ENCODE measurements at regions not wholly inside any gene's neighbourhood (a gene's known extent, or its start where the extent isn't known, plus 50 kb on each side); places are given as distances from the start of the nearest gene placed in this dataset.

DNA sequence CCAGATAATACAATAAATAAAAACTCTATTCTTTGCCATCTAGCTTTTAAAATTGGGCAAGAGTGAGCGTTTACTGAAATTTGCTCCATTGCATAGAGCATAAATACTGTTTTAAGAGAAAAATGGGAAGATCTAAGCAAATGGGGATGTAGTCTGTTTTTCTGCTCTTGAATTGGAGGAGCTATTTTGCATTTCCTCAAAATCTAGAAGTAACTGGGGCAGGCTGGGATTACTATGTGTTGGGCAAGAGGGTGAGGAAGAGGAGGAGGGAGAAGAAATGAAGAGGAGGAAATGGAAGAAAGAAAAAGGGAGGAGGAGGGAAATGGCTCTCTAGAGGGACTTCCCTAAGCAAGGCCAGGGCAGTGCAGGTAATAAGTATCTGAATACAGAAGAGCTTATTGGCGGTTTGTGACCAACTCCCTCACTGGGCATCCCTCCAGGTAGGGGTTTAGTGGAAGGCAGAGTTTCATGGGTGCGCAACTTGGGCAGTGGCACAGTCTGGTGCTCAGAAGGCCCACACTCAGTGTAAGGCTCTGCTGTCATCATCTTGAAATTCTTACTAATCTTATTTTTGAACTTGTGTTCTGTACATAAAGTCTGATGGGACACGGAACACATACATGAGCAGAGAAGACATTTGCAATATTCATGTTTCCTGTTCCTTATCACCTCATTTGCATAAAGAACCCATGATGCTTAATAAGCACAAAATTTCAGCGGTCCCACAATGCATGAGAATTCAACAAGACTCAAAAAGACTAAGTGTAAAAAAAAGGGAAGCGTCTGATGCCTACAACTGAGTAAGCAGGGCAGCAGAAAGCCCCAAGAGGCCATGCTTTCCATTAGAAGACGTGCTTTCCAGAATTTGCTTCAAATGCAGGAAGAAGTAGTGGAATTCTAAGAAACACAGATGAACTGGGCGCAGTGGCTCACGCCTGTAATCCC lies 116.9 kb downstream of the EVX1 start:
- H3K36me3 ChIP-seq (ENCODE audit: control insufficient read depth in 1 of 2, insufficient read depth in 2 of 2, low read length in 2 of 2), result no peaks in the 10 kb centered on the region
- no peak overlapping the region for H4K91ac ChIP-seq (ENCODE audit: low read depth, low read length)
- no peak overlapping the region for H2BK120ac ChIP-seq (ENCODE audit: insufficient read depth, low read length, poor library complexity)
- no peak overlapping the region for H3K18ac ChIP-seq (ENCODE audit: low read length)
- no peaks in the 10 kb centered on the region for H3K27me3 ChIP-seq (ENCODE audit: insufficient read depth, low read length)
- no peak overlapping the region for H3K14ac ChIP-seq (ENCODE audit: low read length)
- no peak overlapping the region for H2BK5ac ChIP-seq (ENCODE audit: low read depth, low read length, poor library complexity)
- H4K8ac ChIP-seq (ENCODE audit: low read depth, low read length), result no peak overlapping the region
- peak in 1 of 2 donors; percentile 26 for DNase-seq
- no CpG with 5 or more reads among the region's 9 CpGs for WGBS (ENCODE audit: extremely low coverage, insufficient coverage, insufficient read length)
- H2AFZ ChIP-seq (ENCODE audit: insufficient read depth, low read length, poor library complexity), result no peak overlapping the region
- H3K79me1 ChIP-seq (ENCODE audit: low read length), result peaks cover 16% of the 10 kb centered on the region
- no peaks in the 10 kb centered on the region for H3K9me3 ChIP-seq (ENCODE audit: insufficient read depth, low read depth, low read length)
- H2AK5ac ChIP-seq (ENCODE audit: low read length), result no peak overlapping the region
- H3K27ac ChIP-seq (ENCODE audit: low read depth, low read length), result no peak overlapping the region
- H2BK12ac ChIP-seq (ENCODE audit: low read length), result no peak overlapping the region
- peaks cover 2% of the 10 kb centered on the region for H3K79me2 ChIP-seq (ENCODE audit: control insufficient read depth, insufficient read depth, low read length, poor library complexity)
- H3K4me3 ChIP-seq (ENCODE audit: low read depth, low read length), result no peak overlapping the region
- peaks cover 7% of the 10 kb centered on the region in 2 experiments for H3K4me1 ChIP-seq (ENCODE audit: control insufficient read depth in 1 of 2, insufficient read depth in 2 of 2, low read length in 2 of 2)
- H4K12ac ChIP-seq (ENCODE audit: low read depth, low read length), result no peak overlapping the region
- H3K9ac ChIP-seq (ENCODE audit: low read length), result no peak overlapping the region
- H3K23ac ChIP-seq (ENCODE audit: low read length), result no peak overlapping the region
- no peak overlapping the region for H3K4me2 ChIP-seq (ENCODE audit: low read length)
- no peak overlapping the region for H3K4ac ChIP-seq (ENCODE audit: low read depth, low read length)

GRCh38 chr7:27361522-27361921 lies 118.9 kb downstream of the EVX1 start:
- no peak overlapping the region for H3K23ac ChIP-seq (ENCODE audit: low read length)
- no peak overlapping the region for H3K18ac ChIP-seq (ENCODE audit: low read length)
- H3K4me1 ChIP-seq (ENCODE audit: control insufficient read depth in 1 of 2, insufficient read depth in 2 of 2, low read length in 2 of 2), result peaks cover 10 to 13% of the 10 kb centered on the region in 2 experiments
- H2BK120ac ChIP-seq (ENCODE audit: insufficient read depth, low read length, poor library complexity), result no peak overlapping the region
- H3K79me1 ChIP-seq (ENCODE audit: low read length), result peaks cover 20% of the 10 kb centered on the region
- H3K14ac ChIP-seq (ENCODE audit: low read length), result no peak overlapping the region
- H2BK5ac ChIP-seq (ENCODE audit: low read depth, low read length, poor library complexity), result no peak overlapping the region
- H3K9ac ChIP-seq (ENCODE audit: low read length), result no peak overlapping the region
- H3K27me3 ChIP-seq (ENCODE audit: insufficient read depth, low read length), result no peaks in the 10 kb centered on the region
- H4K91ac ChIP-seq (ENCODE audit: low read depth, low read length), result no peak overlapping the region
- H3K4me3 ChIP-seq (ENCODE audit: low read depth, low read length), result no peak overlapping the region
- H3K36me3 ChIP-seq (ENCODE audit: control insufficient read depth in 1 of 2, insufficient read depth in 2 of 2, low read length in 2 of 2), result no peaks in the 10 kb centered on the region
- H3K27ac ChIP-seq (ENCODE audit: low read depth, low read length), result no peak overlapping the region
- WGBS (ENCODE audit: extremely low coverage, insufficient coverage, insufficient read length), result no CpG with 5 or more reads among the region's 10 CpGs
- peaks cover 3% of the 10 kb centered on the region for H3K79me2 ChIP-seq (ENCODE audit: control insufficient read depth, insufficient read depth, low read length, poor library complexity)
- H4K12ac ChIP-seq (ENCODE audit: low read depth, low read length), result no peak overlapping the region
- H2AFZ ChIP-seq (ENCODE audit: insufficient read depth, low read length, poor library complexity), result no peak overlapping the region
- no peaks in the 10 kb centered on the region for H3K9me3 ChIP-seq (ENCODE audit: insufficient read depth, low read depth, low read length)
- no peak overlapping the region for H4K8ac ChIP-seq (ENCODE audit: low read depth, low read length)
- H2AK5ac ChIP-seq (ENCODE audit: low read length), result no peak overlapping the region
- DNase-seq, result no peak
- H2BK12ac ChIP-seq (ENCODE audit: low read length), result peak overlapping the region; percentile 73
- H3K4ac ChIP-seq (ENCODE audit: low read depth, low read length), result no peak overlapping the region
- no peak overlapping the region for H3K4me2 ChIP-seq (ENCODE audit: low read length)

- Histone ChIP-seq H3K4me1 (ENCODE audit: control insufficient read depth in 1 of 2, insufficient read depth in 2 of 2, low read length in 2 of 2) (peaks cover 9 to 13% of the 10 kb centered on the region in 2 experiments), H2BK5ac (ENCODE audit: low read depth, low read length, poor library complexity) (no peak overlapping the region), H3K4me2 (ENCODE audit: low read length) (no peak overlapping the region), H3K9ac (ENCODE audit: low read length) (no peak overlapping the region), H3K4me3 (ENCODE audit: low read depth, low read length) (no peak overlapping the region), H3K79me1 (ENCODE audit: low read length) (peaks cover 19% of the 10 kb centered on the region), H3K36me3 (ENCODE audit: control insufficient read depth in 1 of 2, insufficient read depth in 2 of 2, low read length in 2 of 2) (no peaks in the 10 kb centered on the region), H3K27me3 (ENCODE audit: insufficient read depth, low read length) (no peaks in the 10 kb centered on the region), H3K27ac (ENCODE audit: low read depth, low read length) (no peak overlapping the region), H2BK12ac (ENCODE audit: low read length) (no peak overlapping the region), H2AK5ac (ENCODE audit: low read length) (no peak overlapping the region), H3K4ac (ENCODE audit: low read depth, low read length) (no peak overlapping the region), H3K9me3 (ENCODE audit: insufficient read depth, low read depth, low read length) (no peaks in the 10 kb centered on the region), H4K8ac (ENCODE audit: low read depth, low read length) (no peak overlapping the region), H3K18ac (ENCODE audit: low read length) (no peak overlapping the region), H4K12ac (ENCODE audit: low read depth, low read length) (no peak overlapping the region), H4K91ac (ENCODE audit: low read depth, low read length) (no peak overlapping the region), H2AFZ (ENCODE audit: insufficient read depth, low read length, poor library complexity) (no peak overlapping the region), H3K23ac (ENCODE audit: low read length) (no peak overlapping the region), H3K14ac (ENCODE audit: low read length) (no peak overlapping the region), H3K79me2 (ENCODE audit: control insufficient read depth, insufficient read depth, low read length, poor library complexity) (peaks cover 3% of the 10 kb centered on the region), H2BK120ac (ENCODE audit: insufficient read depth, low read length, poor library complexity) (no peak overlapping the region)
- no CpG with 5 or more reads among the region's 4 CpGs for WGBS (ENCODE audit: extremely low coverage, insufficient coverage, insufficient read length)
- DNase-seq, result no peak
Observed at GRCh38 chr7:27362026-27362425, 119.4 kb downstream of the EVX1 start.

GRCh38 chr7:27364344-27364758 lies 121.7 kb downstream of the EVX1 start:
- no CpG with 5 or more reads among the region's 4 CpGs for WGBS (ENCODE audit: extremely low coverage, insufficient coverage, insufficient read length)

More at GRCh38 chr7:27364344-27364758, 121.7 kb downstream of the EVX1 start:
- no peak overlapping the region for H3K23ac ChIP-seq (ENCODE audit: low read length)
- H3K4me1 ChIP-seq (ENCODE audit: control insufficient read depth in 1 of 2, insufficient read depth in 2 of 2, low read length in 2 of 2), result peaks cover 7 to 20% of the 10 kb centered on the region in 2 experiments
- H3K79me1 ChIP-seq (ENCODE audit: low read length), result peaks cover 20% of the 10 kb centered on the region
- H3K4me2 ChIP-seq (ENCODE audit: low read length), result no peak overlapping the region
- no peaks in the 10 kb centered on the region for H3K36me3 ChIP-seq (ENCODE audit: control insufficient read depth in 1 of 2, insufficient read depth in 2 of 2, low read length in 2 of 2)
- H3K27ac ChIP-seq (ENCODE audit: low read depth, low read length), result peak overlapping the region; percentile 15
- H2BK12ac ChIP-seq (ENCODE audit: low read length), result peak overlapping the region; percentile 91
- H3K4ac ChIP-seq (ENCODE audit: low read depth, low read length), result peak overlapping the region; percentile 84
- H3K14ac ChIP-seq (ENCODE audit: low read length), result peak overlapping the region; percentile 78
- peak overlapping the region; percentile 91 for H4K91ac ChIP-seq (ENCODE audit: low read depth, low read length)
- peak overlapping the region; percentile 76 for H4K8ac ChIP-seq (ENCODE audit: low read depth, low read length)
- H3K4me3 ChIP-seq (ENCODE audit: low read depth, low read length), result no peak overlapping the region
- no peak overlapping the region for H2AK5ac ChIP-seq (ENCODE audit: low read length)
- no peak overlapping the region for H3K18ac ChIP-seq (ENCODE audit: low read length)
- H2AFZ ChIP-seq (ENCODE audit: insufficient read depth, low read length, poor library complexity), result no peak overlapping the region
- no peaks in the 10 kb centered on the region for H3K27me3 ChIP-seq (ENCODE audit: insufficient read depth, low read length)
- peaks cover 4% of the 10 kb centered on the region for H3K9me3 ChIP-seq (ENCODE audit: insufficient read depth, low read depth, low read length)
- peak overlapping the region; percentile 95 for H2BK120ac ChIP-seq (ENCODE audit: insufficient read depth, low read length, poor library complexity)
- H4K12ac ChIP-seq (ENCODE audit: low read depth, low read length), result no peak overlapping the region
- peaks cover 5% of the 10 kb centered on the region for H3K79me2 ChIP-seq (ENCODE audit: control insufficient read depth, insufficient read depth, low read length, poor library complexity)
- no peak for DNase-seq
- H3K9ac ChIP-seq (ENCODE audit: low read length), result no peak overlapping the region
- peak overlapping the region; percentile 71 for H2BK5ac ChIP-seq (ENCODE audit: low read depth, low read length, poor library complexity)

Data from trophoblast cell (in vitro differentiated cells and primary cell).